GM19328 (cell line): ENCODE measurements at regions not wholly inside any gene's neighbourhood (a gene's known extent, or its start where the extent isn't known, plus 50 kb on each side); places are given as distances from the start of the nearest gene placed in this dataset.

Experiments used
- ATAC-seq: cut with Tn5 transposase; IDR thresholded peaks from one replicate; pipeline ENCODE4 v1.9.1; 2021; ENCODE audit warnings: mild to moderate bottlenecking, moderate library complexity; ENCODE audit not compliant: unreplicated experiment

- no peak for ATAC-seq
Observed at GRCh38 chr14:71201840-71202239, 294.6 kb downstream of the PCNX1 start.

GRCh38 chr14:71202881-71203280 lies 295.6 kb downstream of the PCNX1 start:
- no peak for ATAC-seq

GRCh38 chr14:71203306-71203705 lies 296.0 kb downstream of the PCNX1 start:
- ATAC-seq: no peak

DNA sequence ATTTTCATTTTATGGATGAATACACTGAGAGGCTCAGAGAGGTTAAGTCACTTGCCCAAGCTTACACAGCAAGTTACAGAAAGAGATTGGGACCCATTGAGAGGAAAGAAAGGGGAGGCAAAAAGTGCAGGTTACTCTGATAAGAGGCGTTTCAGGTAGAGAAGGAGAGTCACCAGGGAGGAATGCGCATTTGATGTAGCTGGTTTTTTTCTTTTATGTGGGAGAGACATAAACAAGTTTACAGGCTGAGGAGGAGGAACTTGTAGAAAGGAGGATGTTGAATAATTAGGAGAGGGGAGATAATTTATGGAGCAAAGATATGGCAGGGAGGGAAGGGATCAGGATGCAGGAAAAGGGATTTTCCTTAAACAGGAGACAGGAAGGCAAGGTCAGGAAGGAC lies 297.0 kb downstream of the PCNX1 start:
- ATAC-seq: no peak

- no peak for ATAC-seq
Observed at GRCh38 chr14:71204768-71205167, 297.5 kb downstream of the PCNX1 start.

GRCh38 chr14:71206123-71206522 lies 298.9 kb downstream of the PCNX1 start:
- ATAC-seq: no peak

GRCh38 chr14:71206766-71207371 lies 299.6 kb downstream of the PCNX1 start:
- no peak for ATAC-seq

- ATAC-seq: no peak
Observed at GRCh38 chr14:71208702-71209357, 301.6 kb downstream of the PCNX1 start.

- ATAC-seq: no peak
Observed at GRCh38 chr14:71209888-71210287, 302.6 kb downstream of the PCNX1 start.

- no peak for ATAC-seq
Observed at GRCh38 chr14:71212093-71212492, 304.8 kb downstream of the PCNX1 start.

GRCh38 chr14:71212683-71213107 lies 305.4 kb downstream of the PCNX1 start:
- ATAC-seq: no peak

DNA sequence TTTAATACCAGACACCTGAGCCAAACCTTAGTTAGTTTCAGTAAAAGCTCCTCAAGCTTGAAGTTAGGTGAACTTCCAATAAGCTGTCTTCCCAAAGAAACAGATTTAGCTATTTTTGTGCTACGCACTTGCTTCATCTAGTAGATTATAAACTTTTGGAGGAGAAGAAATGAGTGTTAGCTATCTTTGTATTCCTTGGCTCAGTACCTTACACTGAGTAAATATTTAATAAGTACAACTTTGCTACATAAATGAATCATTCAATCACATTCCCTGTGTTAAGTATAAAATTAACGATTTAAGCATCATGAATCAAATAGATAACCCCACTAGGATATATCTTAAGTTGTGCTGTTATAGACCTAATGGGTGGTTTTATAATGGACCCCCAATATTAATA lies 307.0 kb downstream of the PCNX1 start:
- no peak for ATAC-seq

DNA sequence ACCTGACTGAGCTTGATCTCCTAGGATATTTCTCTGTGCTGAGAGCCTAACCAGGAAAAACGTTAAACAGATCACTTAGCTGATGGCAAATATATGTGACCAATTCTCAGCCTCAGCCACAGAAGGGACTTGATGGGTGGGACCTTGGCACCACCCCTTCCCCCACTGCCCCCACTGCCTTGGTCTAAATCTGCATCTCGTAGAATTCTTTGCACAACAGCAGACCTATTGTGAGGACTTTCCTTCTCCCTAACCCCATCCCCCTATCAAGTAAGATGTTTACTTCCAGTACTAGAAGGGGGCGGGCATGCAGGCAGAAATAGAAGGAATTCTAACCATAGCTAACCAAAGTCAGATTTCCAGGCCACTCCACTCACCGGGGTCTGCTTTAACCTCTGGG lies 313.2 kb downstream of the PCNX1 start:
- no peak for ATAC-seq

DNA sequence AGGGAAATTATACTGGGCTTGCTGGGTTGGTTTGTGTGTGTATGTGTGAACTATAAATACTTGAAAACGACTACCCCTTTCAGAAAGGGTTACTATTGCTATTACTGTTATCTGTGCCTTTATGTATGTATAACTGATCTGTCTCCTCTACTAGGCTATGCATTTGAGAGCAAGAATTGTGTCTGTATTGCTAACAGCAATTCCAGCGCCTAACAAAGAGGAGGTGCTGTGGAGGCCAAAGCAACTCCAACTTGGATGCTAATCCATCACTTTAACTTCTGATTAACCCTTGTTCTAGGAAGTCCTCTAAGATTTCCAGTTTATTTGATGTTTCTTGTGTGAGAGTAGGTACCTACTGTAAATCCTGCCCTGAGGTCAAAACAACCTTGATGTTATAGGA lies 313.9 kb downstream of the PCNX1 start:
- ATAC-seq: no peak

DNA sequence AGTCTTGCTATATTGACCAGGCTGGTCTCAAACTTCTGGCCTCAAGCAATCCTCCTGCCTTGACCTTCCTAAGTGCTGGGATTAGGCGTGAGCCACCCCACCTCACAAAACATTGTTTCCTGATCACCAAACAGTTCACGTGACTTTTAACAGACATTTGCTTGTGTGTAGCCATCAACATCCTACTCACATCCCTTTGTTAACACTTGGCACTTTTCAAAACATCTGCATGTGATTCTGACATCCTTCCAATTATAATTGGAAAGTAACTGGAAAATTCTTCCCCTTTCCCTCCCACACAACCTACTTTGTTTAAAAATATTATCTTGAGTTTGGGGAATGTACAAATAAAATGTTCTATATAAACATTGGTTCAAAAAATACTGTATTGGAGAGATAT lies 317.9 kb downstream of the PCNX1 start:
- ATAC-seq: no peak

DNA sequence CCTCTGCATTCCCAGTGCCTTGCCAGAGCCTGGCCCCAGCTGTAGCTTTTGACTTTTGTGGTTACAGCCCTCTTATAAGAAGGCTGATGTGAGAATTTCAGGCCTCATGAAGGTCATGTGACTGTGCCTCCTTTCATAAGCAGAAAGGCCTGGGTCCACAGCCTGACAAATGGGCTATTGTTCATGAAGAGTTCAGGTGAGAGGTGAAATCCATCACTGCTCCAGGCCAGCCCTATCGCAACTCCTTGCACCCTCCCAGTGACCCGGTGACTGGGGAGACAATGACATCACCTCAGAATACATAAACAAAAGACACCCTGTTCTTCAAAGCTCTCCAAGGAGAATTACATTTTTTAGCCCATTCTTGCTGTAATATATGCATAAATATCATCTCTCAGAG lies 321.5 kb downstream of the PCNX1 start:
- no peak for ATAC-seq

- no peak for ATAC-seq
Observed at GRCh38 chr14:71229875-71230274, 322.6 kb downstream of the PCNX1 start.

DNA sequence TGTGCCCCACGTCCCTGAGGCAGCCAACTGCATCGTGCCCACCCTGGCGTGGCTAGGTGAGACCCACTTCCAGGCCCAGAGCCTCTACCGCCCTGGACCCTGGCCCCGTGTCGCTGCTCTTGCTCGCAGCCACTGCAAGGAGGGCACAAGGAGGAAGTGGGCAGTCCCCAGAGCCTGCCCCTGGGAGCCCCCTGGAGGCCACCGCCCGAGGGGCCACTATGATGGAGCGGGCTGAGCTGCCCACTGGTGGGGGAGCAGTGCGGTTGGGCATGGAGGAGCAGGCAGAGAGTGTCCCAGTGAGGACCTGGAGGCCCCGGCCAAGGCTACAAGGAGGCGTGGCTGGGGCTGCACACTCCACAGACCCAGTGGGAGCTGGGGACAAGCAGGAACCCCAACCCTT lies 323.6 kb downstream of the PCNX1 start:
- no peak for ATAC-seq

GRCh38 chr14:71231521-71232393 lies 324.5 kb downstream of the PCNX1 start:
- no peak for ATAC-seq

DNA sequence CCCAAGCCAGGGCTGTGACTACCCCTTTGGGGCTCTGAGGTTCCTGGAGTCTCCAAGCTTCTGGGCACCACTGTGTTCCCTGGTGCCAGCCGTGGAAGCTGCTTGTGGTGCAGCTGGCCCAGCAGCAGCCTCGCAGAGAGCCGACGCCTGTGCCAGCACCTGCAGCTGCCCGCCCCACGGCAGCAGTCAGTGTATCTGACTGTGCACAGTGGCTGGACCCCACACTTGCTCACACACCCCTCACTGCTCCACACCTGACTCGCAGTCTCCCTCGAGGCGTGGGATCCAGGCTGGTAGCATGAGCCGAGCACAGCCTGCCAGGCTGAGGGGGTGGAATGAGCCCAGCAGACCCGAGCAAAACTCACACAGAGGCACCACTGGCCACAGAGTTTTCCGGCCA lies 325.2 kb downstream of the PCNX1 start:
- no peak for ATAC-seq

DNA sequence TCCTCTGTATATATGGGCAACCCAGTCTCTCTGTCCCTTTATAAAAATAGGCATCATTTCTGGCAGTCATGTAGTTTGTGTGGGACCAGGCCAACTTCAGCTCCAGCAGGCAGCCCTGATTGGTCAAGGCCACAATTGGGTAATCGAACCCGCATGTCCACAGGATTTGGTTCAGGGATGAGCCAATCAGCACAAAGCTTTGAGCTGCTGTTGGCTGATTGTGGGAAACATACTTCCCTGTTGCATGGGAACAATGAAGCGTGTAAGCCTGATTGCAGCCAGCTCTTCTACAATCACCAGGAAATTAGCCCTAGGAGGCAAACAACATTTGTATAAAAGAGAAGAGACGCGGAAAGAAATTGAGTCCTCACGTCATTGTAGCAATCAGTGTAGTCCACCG lies 328.6 kb downstream of the PCNX1 start:
- ATAC-seq: no peak

- ATAC-seq: no peak
Observed at GRCh38 chr14:71236487-71236886, 329.2 kb downstream of the PCNX1 start.
